CMK (cell line): ENCODE measurements at regions not wholly inside any gene's neighbourhood (a gene's known extent, or its start where the extent isn't known, plus 50 kb on each side); places are given as distances from the start of the nearest gene placed in this dataset.

Experiments
- DNase-seq: peaks from one replicate; pipeline ENCODE4 v3.0.0-alpha.2; 2010; ENCODE audit warnings: low read depth

DNA sequence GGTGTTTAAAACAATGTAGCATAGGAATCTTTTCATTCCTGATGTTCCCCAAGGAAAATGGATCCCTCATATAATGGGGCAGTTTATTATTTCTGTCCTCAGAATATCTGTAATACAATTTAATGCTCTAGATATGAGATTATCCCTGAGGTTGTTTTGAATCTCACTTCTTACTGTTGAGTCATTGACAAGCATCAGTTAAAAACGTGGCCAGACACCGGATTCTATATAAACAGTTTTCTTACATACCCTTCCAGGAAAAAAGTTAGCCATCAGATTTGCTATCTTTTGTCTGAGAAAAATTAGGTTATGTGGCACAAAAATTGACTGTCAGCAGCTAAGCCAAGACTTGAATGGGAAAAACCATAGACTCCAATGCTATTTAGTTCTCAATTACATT is 539.8 kb upstream of the CELF2 start:
- no peak for DNase-seq

DNA sequence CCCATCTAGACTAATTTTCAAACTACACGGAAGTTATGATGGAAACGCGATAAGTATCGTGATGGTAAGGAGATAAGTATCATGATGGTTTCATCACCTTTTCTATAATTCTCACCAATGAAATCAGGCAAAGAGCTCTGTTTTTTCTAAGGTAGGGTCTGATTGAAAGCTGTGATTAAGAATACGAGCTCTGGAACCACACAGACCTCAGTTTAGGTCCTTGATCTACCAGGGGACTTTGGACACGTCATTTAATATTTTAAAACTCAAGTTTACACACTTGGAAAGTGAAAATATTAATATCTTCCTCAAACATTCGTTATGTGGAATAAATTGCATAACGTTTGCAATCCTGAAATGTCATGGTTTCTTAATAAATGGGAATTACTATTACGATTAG is 538.2 kb upstream of the CELF2 start:
- no peak for DNase-seq

DNA sequence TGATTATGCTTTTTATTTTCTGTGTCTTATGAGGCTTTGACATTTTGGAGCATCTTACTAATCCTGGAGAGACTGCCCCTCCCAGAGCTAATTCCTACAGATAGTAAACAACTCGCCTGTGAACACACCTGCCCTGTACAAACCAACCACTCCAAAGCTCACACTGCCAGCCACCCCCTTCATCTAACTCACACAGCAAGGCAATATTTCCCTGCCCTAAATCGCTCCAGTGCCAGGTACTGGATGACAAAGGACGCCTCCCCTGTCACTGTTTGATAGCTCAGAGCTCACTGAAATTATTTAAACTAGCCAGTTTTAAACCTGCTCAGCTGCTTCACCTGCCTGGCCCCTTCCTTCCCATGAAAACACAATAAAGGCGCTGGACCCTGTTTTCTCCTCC is 535.1 kb upstream of the CELF2 start:
- no peak for DNase-seq

DNA sequence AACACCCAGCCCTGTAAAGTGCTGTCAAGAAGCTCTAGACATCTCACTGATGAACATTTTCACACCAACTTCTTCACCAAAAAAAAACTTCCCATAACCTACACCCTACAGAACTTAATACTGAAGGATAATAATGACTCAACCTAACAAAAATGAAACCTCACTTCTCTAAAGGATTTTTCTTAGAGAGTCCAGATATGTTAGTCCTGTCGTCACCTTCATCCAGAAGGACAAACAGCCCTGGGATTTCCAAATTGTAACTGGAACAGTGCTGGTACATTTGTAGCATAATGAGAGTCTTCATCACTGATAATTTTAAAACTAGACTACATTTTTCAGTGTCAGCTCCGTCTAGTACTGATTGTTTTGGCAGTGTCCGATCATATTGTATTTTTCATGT is 528.6 kb upstream of the CELF2 start:
- DNase-seq, result no peak

DNA sequence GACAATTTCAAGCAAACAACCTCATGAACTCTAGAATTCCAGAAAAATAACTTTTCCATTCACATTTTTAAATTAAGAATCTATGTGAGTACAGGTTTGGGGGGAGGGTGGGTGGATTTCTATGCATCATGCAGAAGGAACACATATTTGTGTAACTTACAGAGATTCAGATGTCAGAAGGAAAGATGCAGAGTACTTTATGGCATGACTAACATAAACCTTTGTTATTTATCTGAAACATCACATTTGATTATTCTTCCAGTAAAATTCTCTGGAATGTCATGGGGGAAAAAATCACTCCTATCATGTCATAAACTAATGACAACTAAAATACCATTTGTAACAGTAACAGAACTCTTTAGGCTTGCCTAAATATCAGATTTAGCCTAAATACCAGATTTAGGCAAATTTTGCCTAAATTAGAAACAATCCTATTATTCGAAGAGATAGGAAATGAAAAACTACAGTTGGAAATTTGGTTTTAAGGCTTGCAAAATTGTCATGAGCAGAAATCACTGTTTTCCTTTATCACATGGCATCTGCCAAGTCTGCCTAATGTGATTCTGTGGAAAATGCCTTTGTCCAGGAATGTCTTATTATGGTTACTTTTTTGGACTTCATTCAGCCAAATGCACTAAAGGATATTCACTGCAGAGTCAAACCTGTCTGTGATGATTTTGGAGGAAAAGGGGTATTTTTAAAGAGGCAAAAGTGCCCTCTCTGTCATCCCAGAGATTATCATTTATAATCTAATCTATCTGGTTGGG is 527.7 kb upstream of the CELF2 start:
- DNase-seq, result no peak

DNA sequence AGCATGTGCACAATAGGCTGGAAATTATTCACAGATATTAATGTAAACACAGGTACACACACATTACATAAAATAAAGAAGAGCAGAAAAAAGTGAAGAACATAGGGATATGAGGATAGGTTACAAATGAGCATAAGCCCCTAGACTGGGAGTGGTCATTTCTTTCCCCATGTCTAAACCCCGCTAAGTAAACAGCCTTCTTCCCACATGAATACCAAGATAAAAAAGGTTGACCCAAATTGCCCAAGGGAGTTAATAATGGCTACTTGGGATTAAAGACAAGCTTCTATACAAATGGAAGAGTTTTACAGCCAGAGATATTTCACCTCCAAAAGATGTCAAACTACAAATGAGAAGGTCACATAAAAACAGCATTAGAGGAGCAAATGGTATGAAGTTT is 527.1 kb upstream of the CELF2 start:
- no peak for DNase-seq

DNA sequence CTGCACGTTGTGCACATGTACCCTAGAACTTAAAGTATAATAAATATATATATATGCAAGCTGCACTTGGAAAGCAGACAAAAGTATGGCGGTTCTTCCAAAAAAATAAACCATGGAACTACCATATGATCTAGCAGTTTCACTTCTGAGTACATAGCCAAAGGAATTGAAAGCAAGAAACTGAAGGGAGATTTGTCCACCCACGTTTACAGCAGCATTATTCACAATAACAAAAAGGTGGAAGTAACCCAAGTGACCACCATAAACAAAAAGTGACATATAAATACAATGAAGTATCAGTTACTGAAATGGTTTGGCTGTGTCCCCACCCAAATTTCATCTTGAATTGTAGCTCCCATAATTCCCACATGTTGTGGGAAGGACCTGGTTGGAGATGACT is 525.3 kb upstream of the CELF2 start:
- DNase-seq, result no peak

DNA sequence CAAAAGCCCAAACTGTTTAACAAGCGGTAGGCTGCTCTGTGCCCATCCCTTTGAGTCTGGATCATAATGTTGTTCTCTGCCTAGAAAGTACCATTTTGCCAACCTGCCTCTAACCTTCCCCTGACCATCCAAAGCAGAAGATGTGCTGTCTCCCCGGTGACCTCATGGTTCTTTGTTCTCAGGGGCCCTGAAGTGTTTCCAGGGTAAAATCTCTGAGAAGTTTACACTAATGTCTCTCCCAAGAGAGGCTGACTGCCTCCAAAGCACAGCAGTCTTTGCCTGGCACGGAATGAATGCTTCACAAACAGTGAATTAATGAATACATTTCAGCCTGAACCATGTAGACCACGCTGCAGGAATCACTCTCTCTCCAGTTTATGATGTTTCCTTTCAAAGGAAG is 523.8 kb upstream of the CELF2 start:
- no peak for DNase-seq

DNA sequence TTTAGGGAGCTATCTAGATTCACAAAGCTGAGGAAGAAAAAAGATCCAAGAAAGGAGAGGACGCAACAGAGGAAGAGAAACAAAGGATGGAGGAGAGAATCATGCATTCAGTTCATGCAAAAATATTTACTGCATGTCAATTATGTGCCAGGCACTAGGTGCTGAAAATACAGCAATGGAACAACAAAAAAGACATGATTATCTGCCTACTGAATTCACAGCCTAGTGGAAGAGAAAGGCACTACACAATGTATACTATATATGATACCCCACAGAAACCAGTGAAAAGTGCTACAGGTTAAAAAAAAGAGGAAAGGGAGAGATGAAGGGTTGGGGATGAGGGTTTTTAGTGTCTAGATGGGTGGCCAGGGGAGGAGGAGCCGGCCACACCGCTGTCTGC is 520.4 kb upstream of the CELF2 start:
- no peak for DNase-seq

DNA sequence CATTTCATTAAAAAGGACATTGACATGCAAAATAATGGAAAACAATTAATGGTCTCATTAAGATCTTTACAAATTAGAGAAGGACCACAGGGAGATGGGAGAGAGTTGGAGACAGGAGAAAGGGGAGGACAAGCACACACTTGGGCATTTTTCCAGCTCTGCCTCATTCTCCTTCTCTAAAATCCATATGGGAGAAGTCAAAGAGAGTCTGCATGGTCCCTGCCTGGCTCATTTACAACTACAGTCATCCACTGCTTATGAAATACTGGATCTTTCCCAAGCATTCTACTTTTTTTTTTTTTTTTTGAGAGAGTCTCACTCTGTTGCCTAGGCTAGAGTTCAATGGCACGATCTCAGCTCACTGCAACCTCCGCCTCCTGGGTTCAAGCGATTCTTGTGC is 518.9 kb upstream of the CELF2 start:
- DNase-seq, result no peak

DNA sequence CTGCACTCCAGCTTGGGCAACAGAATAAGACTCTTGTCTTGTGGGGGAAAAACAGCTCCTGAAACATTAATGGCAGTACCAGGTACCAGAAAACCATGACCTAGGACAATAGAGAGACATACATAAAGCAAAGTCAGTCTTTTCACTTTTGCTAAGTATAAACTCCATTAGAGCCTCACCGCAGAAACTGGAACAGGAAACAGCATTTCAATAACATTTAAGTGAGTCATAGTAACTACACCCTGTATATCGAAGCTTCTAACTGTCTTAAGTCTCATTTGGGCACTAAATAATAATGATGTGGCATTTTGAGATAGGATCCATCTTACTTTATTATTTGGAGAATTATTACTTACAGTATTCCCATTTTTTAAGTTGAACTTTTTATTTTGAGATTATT is 517.8 kb upstream of the CELF2 start:
- no peak for DNase-seq

DNA sequence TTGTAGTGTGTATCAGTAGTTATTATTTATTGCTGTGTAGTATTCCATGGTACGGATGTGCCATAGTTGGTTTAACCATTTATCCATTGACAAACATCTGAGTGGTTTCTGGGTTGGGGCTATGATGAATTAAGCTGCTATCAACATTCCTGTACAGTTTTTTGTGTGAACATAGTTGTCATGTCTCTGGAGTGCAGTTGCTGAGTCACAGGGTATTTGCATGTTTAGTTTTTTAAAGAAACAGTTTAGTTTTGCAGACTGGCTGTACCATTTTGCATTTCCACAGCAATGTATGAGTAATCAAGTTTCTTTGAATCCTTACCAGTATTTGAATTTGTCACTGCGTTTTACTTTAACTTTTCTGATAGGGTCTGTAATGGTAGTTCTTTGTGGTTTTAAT is 516.7 kb upstream of the CELF2 start:
- DNase-seq, result no peak

DNA sequence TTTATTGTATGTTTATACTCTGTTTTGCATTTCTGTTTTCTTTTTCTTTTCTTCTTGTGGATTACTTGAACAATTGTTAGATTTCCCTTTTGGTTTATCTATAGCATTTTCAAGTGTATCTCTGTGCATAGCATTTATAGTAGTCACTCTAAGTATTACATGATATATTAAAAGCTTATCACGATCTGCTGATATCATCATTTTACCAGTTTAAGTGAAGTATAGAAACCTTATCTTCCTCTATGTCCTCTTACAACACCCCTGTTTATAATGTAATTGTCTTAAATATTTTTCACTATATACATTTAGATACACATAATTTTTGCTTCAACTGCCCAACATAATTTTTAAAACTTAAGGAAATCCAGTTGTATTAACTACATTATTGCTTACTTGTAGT is 513.9 kb upstream of the CELF2 start:
- DNase-seq, result no peak

DNA sequence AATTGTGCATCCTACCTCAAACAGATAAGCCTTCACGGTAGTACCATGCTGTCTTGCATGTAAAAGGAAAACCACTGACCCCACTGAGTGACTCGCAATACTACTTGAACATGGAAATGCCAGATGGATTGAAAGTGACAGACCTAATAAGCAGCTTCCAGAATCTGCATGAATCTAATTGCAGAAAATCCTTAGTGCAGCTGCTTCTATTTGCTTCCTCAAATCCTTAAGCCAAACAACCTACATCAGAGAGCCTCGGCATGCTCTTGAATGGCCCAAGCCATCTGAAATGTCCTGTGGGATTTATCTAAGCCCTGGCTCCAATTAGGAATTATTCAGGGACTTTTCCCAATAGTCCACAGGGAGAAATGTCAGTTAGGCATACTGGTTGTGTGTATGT is 509.5 kb upstream of the CELF2 start:
- no peak for DNase-seq

DNA sequence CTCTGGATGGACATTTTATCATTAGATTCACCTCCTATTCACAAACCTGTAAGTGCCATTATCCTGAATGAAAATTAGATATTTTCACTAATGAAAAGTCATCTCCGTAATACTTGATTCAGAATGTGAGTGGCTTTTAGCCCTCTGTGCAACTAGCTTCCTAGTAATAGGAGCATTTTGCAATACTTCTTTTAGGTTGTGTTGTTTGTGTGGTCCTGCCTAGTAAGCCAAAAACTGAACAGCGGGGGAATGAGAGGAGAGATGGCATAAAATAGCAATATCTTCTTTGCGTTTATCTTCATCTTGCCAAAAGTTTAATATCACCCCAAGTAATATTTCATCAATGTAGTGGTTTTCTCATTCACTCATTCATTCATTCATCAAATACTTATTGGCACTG is 507.5 kb upstream of the CELF2 start:
- no peak for DNase-seq

DNA sequence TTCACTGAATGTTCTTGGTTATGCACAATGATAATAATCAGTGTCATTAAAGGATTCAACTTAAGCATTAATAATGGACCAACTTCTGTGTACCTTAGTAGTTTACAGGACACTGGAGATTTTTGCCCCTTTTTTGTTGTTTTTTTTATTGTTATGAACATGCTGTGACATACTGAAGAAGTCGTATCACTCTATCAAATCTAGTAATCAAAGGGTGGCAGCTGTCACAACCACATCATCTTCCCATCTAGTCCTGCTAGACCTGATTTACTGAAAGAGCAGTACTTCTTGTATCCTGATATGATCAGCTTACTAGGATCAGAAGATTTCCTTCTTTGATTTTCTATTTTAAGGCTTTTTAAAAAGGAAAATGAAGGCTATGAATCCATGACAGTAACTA is 504.6 kb upstream of the CELF2 start:
- no peak for DNase-seq

DNA sequence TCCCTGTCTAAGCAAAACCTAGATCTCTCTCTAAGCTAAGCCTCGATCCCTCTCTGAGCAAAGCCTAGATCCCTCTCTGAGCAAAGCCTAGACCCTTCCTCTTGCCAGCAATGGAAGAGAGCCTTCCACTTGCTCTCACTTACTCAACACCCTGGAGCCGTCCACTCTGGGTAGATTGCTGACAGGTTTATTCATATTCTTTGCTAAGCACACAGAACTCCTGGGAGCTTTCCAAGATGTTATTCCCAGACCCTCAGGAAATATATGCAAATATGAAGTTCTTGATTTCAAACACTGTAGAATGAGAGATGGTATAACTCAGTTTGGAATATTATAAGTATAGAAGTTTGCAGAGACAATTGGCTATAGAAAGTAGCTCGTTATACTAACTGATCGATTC is 503.8 kb upstream of the CELF2 start:
- DNase-seq, result no peak

DNA sequence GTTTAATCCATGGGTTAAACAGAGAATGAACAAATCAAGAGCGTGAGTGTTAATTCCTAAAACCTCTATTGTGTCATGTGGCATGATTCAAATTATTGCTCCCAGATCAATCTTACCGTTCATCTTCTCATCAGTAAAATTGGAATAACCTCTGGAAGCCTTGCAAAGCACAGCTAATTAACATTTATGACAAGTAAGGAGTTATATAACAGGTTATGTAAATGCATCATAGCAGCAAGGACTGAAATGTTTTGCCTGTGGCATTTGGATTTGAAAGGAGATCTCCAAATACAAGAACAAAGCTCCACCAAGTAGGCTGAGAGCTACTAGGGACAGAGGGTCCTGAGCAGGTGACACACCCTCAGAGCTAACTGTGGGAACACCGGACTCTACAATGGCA is 502.9 kb upstream of the CELF2 start:
- DNase-seq, result no peak

DNA sequence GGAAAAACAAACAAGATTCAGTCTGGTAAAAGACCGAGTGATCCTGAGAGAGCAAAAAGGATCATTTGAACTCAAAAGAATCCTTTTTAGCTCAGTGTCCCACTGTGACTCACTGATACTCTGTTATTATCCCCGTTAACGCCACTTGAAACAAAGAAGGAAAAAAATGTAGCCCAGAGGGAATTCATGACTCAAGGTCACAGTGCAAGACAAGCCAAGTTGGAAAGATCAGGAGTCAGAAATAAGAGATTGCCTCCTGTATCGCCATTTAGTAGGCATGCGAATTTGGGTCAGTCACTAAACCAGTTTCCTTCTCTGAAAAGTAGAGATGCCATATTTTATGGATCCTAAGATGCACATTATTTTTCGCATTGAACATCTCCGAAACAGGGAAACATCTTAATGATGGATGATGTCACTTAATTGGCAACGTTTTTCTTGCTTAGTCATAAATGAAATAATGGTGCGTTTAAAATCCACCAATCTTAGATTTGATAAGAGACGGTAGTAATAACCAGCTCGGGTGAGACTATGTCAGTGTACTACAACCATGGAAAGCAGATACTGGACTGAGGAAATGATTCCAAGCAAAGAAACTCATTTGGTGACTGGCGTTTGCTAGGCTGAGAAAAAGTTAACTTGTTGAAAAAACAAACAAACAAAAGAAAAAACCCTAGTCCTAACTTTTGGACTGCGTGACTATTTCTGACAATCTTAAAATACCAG is 502.0 kb upstream of the CELF2 start:
- DNase-seq, result no peak

DNA sequence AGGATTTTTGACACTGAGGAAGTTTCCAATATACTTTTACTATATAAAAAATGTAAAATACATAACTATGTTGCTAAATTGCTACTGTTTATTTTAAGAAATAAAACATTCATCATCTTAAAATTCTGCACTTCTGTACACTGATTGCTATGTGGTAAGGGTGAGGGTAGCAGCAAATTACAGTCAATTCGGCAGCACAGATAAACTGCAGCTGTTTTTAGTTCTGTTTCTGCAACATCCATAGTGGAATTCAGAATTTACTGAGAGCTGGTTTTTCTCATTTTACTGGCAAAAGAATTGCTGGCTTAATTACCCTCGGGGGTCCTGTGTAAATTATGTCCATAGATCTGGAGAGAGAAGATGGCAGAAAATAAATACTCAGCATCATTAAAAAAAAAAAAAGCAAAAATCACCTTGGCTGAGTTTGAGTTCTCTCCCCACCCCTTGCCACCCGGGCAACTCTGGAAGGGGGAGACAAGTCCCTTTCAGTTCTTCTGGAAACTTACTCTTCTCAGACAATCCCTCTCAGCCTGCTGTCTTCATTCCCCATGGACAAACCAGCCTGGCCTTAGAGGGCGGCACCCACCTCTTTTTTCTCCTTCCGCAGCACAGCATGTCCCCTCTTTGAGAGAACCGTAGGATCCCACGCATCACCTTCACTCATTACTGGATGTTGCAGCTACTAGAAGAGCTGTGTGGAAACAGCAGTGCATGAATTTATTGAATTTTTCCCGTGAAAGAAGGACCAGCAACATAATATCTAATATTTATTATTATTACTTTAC is 501.1 kb upstream of the CELF2 start:
- no peak for DNase-seq

DNA sequence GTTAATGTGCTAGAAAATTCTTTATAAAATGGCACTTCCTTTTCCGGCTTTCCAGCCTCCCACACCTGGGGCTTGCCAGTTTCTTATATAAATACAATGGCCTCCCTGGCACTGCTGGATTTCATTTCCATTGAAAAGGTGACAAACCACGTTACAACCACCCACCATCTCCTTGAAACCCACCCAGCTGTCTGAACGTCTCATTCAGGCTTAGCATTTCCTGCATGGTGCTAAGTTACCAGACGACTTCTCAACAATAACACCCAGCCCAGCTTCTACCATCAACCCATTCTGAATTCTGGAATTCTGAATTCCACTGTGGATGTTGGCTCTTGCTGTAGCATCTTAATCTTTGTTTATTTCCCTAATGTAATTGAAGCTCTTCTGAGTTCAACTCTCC is 499.8 kb upstream of the CELF2 start:
- DNase-seq, result no peak

DNA sequence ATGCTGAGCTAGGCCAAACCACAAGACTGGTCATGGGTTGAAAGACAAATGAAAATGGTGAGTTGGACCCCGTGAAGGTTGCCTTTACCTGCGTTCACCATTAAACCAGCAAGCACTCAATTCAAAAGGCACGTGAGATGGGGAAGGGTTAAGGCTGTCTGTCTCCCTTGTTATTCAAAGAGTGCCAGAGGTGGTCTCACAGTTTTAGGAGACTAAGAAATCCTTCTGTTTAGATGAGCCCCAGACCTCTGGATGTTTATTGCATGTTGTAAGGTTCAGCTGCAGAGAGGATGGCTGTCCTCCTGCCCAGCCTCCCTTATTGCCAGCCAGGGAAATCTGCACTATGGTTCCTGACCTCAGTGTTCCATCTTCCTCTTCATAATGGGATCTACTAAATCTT is 498.0 kb upstream of the CELF2 start:
- DNase-seq, result no peak
